ENCODE measurements at regions not wholly inside any gene's neighbourhood (a gene's known extent, or its start where the extent isn't known, plus 50 kb on each side); places are given as distances from the start of the nearest gene placed in this dataset.

DNA sequence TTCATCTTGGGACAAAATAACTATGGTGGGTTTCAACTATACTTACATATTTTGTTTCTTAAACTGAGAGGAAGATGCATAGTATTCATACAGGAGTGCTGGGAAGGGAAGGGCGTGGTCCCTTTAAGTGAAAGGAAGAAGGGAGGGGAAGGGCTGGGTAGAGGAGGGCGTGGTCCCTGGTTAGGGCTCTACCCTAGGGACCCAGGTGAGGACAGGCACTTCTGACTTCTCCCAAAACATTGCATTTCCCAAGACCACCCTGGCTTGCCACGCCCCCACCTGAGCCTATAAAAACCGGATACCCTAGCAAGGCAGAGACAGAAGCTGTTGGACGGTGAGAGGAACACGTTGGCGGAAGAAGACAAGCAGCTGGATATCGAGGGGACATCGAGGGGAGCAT is 157.6 kb upstream of the PLXNA4 start:
- no peak for DNase-seq

DNA sequence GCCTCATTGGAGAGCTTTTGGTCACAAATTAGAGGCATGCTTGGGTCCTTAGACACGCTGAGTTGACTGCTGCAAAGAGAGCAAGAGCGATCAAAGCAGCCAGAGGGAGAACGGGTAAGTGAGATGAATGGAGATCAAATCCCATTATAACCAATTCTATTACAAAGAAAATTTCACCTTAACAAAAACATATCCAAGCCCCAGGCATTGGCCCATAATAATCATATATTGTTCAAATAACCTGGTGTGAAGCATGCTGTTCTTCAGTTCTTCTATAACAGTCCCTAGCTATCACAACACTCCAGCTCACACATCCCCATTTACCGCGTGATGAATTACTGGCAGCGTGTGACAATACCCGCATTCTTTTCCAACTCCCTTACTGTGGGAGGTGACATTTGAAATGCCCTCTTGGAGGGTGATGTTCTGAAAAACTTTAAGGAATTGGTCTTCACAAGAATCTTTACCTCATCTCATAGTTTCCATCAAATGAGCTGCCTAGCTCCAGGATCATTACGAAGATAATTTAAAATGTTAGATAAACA is 156.1 kb upstream of the PLXNA4 start:
- DNase-seq = peak; percentile 15 to 36

DNA sequence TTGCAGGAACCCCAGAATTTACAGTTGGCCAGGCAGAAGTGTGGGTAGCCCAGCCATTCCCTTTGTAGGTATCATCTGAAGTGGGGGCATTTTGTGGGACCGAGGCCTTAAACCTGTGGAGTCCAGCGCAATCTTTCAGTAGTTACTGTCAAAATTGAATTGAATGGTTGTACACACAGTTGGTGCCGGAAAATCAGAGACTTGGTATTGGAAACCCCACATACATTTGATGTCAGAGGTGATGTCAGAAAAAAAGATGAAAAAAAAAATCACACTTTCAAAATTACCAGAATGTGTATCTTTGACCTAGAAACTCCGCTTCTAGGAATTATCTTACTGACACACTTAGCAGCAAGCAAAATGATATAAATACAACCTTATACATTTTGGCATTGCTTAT is 153.8 kb upstream of the PLXNA4 start:
- no peak for DNase-seq

DNA sequence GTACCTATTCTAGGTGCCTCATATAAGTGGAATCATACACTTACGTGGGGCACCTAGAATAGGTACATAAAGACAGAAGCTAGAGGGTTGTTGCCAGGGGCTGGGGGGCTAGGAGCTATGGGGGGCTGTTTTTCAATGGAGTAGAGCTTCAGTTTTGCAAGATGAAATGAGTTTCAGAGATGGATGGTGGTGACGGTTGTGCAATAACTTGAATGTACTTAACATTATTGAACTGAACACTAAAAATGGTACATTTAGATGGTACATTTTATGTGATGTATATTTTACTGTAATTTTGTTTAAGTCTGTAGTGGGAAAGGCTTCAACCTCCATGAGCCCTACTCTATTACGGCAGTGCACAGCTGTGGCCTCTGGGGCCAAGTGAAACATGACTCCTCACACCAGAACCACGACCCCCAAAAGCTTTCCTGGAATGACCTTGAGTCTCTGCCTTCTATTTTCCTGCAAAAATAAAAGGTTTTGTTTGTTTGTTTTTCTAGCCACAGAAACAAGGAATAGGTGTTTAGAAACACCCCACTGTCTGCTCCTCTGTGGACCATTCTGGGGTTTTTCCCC is 147.3 kb upstream of the PLXNA4 start:
- no peak for DNase-seq

DNA sequence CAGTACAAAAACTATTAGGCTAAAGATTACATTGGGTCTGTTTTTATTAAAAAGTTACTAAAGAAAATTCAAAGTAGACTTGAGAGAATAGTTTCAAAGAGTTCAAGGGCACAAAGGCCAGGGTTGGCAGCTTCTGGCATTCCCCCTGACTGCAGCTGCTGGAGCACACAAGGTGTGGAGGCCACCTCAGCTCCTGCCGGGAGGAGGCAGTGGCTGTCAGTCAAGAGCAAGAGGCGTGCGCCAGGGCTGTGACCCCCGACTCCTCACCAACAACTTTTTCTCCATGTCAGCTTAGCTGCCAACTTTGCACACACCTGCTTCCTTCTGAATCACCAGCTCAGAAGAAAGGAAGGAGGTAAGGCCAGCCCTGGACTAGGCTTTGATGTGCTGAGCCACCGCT is 144.6 kb upstream of the PLXNA4 start:
- no peak for DNase-seq

DNA sequence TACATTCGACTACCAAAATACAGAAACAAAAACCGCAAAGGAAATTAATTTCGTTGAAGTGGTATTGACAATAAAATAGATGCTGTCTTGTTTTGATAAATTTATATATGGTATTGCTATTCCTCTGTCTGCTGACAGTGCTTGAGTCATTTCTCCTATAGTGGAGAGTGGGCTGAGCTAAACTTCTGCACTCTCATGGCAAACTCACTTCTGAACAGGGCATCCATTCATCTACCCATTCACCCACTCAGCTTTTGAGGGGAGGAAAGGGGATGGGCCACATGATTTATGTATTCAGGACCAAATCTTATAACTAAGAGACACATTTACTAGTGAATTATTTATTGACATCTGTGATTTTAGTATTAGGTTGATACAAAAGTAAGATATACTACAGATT is 137.6 kb upstream of the PLXNA4 start:
- no peak for DNase-seq

DNA sequence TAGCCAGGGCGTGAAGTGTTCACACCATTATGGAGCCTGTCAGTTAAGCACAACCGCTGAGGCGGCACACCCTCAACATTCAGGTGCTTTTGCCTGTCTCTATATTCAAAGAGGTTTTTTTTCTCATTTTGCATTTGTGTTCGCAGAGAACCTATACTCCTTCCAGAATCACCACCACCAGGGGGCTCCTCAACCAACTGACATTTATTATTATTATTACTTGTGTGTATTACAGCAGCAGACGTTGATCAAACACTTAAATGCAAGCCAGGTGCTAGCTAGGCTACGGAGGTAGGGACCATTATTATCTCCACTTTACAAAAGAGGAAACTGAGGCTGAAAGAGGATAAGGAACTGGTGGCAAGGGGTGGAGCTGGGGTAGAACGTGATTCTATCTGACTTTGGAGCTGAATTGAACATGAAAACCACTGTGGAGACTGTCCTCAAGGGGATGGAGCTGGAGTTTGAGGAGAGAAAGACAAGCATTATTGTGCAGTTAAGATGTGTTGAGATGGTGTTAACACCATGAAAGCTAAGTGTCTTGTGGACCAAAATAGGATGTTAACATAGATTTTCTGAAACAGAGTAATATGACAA is 133.8 kb upstream of the PLXNA4 start:
- DNase-seq = no peak

DNA sequence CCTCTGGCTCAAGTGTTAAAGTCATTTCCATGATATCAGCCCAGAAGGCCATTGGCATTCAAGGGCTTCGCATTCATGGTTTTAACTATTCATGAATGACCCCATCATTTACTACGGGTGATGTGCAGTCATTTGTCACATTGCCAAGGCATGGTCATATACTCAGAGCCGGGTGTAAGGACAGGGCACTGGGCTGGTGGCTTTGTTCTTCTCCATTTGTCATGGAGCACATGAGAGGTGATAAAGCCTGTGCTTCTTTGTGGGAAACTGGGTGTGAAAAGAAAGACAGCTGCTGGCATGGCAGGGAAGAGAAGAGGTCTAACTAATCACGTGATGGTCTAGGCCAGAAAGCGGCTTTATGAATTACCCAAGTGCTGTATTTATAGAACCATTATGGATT is 132.2 kb upstream of the PLXNA4 start:
- no peak for DNase-seq

DNA sequence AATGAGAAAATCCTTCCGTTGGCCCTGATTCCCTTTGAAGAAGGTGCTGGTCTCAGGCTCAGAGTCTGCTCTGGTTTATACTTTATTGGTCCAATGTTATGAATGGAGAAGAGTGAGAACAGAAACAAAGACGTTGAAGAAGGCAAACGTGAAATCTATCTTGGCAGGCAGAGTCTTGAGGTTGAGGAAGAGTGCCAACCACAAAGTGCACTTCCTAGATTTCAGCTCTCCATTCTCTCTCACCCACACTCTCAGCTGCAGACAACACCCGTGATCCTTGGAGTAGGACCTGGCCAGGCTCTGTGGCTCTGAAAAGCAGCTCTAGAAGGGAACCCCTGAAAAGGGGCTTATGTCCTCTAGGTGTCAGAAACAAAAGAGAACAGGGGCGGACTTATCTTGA is 128.9 kb upstream of the PLXNA4 start:
- no peak for DNase-seq

DNA sequence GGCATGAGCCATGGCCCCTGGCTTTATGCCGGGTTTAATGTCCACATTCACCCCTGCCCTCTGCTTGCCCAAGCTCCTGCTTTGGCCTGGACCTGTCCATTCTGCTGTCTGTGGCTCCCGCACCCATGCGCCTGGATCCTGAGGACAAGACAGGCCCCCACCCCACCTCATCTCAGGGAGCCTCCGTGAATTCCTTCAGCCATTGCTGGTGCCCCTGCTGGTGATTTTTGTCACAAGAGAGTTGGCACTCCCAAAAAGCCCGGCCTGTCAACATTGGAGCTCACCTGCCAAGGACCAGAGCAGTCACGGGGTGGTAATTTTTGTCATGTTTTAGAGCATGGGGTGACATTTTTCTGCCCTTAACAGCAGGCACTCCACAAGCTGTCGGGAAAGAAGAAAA is 127.5 kb upstream of the PLXNA4 start:
- no peak for DNase-seq

DNA sequence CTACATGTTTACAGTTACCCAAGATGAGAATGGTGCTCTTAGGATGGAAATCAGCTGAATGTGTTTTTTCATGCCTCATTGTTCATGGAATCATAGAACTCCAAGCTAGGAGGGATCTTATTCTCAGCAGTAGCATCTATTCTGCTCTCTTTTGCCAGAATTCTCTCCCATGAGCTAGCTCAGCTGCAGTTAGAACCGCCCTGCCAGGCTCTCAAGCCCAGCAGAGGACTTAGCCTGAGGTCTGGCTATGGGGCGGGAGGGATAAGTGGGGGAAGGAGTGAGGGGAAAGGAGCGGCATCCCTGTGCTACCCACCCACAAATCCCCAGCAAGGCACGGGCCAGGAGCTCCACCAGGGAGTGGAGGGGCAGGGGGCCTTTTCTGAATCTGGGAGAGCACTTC is 120.7 kb upstream of the PLXNA4 start:
- peak in 1 of 2 experiments; percentile 69 for DNase-seq

DNA sequence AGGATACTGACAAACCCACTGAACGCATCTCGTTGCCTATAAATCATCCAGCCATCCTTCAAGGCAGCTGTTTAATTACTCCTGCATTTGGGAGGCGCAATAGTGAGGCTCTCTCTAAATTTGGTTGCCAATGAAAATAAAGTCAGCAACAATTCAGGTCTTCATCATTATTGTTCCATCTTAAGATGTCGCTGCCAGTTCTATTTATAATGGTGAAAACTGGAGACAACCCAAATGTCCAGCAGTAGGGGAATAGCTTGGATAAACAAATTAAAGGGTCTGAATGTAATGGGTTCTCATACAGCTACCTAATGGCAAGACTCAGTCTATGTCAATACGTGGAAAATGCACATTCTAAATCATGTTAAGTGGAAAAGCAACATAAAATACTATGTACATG is 120.1 kb upstream of the PLXNA4 start:
- peak; percentile 49 to 89 for DNase-seq

DNA sequence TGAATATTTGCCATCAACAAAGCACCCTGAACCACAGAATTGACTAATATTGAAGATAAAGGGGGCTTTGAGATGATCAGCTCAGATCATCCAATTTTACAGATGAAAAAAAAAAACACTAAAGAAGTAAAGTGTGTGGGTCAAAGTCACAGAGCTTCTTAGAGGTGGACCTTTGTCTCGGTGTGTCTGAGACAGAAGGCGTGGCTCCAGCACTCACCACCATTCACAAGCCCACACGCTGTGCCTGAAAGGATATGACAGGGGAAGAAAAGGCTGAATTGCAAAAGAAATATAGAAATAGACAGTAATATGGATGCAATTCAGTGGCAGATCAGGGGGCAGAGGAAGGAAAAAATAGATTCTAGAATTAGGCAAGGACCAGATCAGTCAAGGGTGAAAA is 114.9 kb upstream of the PLXNA4 start:
- DNase-seq = no peak

DNA sequence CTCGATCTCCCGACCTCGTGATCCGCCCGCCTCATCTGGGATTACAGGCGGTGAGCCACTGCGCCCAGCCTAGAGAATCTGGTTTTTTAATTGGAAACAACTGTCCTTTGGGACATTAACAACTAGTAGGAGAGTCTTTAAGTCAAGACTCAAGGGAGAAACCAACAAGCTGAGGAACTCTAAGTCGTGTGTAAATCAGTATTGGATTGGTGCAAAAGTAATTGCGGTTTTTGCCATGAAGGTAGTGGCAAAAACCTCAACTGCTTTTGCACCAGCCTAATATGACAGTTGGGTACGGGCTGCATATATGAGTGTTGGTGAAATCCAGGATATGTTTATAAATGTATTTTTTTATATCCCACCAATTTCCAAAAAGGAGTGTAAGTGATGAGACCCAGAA is 113.9 kb upstream of the PLXNA4 start:
- DNase-seq = no peak

DNA sequence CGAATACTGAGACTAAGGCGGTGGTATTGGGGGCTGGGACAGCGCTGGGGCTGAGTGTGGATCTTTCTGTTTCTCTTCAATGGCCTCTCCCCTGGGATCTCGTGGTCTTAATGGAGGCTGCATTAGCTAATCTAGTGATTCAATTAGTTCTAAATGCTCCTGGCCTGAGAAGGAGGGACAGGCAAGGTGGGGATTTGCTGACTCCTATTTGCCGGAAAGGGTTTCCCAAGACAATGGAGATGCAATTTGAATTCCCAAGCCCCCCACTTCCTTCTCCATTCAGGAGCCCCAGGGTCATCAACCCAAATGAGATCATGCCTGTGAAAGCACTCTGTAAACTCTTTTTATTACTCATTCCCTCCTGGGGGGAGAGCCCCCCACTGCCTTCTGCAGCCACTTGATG is 111.7 kb upstream of the PLXNA4 start:
- DNase-seq = no peak

DNA sequence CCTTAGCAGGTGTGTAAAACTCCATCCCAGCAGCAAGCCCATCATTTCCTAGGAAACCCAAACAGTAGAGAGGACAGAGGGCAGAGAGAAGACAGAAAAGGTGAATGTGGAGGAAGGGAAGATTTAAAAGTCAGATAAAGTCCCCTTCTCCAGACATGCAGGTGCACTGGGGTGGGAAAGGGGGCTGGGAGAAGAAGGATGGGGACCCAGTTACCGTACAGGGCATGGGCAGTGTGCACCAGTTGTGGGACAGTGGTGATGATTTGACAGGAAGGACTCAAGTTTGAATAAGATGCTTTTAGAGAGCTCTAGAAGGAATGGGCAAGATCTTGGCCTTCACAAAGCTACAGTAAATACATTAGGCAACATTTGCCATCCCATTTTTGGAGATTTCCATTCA is 110.7 kb upstream of the PLXNA4 start:
- DNase-seq = no peak

DNA sequence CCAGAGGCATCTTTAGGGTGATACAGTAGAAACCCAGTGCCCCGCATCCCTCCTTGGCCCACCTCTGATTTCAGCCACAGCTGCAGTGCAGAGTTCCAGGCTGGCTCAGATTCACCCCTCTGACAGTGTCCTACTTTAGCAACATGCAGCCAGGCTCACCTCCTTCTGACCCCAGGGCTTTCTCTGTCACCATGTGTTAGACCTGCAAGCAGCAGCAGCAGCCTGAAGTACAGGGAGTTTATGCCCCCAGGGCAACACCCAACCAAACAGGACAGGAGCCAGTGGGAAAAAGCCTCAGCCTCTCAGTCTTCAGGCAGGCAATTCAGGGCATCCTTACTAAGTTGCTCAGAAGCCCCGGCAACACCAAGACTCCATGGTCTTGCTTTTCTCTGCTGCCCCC is 109.0 kb upstream of the PLXNA4 start:
- no peak for DNase-seq

DNA sequence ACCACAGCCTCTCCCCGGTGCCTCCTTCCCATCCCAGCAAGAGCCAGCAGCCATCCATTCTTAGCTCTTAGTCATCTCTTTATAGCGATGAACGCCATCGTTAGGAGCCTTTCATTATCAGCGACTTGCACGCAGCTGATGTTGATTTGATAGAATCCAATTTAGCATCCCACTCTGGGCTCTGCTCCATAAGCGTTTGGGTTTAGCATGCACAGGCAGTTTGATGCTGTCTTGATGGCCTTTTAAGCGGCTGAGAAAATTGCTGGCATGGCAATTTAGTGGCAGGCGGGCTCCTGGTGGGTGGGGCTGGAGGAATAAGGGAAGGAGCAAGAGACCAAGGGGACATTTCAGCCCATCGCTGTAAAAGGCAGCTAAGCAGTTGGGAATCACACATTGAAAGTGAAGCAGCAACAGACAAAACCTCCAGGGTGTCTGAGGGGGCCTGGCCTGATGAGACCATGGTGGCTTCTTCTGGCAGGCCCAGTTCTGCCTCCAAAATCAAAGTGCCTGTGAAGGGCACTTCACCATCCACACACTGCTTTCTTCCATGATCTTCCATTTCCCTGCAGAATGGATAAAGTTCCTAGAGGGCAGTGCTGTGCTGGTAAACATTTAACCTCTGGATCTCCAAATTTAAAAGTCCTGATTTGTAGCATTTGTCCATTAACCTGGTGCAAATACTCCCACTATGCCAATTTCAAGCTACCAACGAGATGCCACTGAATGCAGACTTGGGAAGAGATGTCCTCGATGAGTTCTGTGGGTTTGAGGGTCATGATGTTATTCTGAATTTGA is 107.8 kb upstream of the PLXNA4 start:
- no peak for DNase-seq

DNA sequence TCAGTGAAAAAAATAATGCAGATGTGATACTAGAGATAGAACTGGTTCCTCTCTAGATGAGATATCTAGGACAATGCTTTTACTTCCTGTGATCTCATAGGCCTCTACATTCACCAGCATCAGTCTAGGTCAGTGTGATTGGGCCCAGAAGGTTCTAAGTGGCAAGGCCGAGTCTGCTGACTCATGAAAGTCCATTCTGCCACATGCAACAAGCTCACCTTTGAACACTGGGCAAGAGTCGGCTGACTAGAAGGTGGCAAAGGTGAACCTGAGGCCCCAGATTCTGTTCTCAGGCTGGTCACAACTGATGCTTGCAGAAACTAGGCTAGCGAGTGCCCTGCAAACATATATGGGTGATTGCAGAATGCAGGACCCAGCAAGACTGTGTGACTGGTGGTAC is 105.7 kb upstream of the PLXNA4 start:
- no peak for DNase-seq

DNA sequence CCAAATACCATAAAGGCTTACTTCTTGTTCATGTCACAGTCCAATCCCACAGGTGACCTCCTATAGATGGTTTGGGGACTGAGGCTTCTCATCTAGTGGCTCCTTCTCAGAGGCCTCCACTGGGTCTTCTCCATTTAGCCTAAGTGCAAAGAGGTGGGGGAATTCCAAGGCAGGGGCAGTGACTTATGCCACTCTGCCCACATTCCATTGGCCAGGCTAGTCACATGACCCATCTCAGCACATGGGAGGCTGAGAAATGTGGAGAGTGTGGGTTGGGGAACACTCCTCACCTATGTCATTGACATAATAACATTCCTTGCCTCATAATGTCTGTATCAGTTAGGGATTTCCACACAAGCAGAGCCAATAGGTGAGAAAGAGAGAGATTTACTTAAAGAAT is 104.3 kb upstream of the PLXNA4 start:
- no peak for DNase-seq

DNA sequence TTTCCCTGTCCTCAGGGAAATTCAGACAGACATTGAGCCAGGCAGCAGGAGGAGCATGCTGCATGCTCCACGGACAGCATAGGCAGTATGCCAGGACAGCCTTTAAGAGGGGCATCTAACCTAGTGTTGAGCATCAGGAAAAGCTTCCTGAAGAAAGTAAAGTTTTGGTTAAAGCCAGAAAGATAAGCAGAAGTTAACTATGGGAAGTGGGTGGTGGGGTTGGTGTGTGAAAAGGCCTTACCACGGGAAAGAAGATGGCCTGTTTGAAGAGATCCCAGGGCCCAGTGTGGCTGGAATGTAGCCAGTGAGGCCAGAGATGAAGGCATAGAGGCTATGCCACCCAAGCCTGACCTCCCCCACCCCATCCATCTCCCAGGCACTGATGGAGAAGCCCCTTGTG is 102.4 kb upstream of the PLXNA4 start:
- DNase-seq = no peak

DNA sequence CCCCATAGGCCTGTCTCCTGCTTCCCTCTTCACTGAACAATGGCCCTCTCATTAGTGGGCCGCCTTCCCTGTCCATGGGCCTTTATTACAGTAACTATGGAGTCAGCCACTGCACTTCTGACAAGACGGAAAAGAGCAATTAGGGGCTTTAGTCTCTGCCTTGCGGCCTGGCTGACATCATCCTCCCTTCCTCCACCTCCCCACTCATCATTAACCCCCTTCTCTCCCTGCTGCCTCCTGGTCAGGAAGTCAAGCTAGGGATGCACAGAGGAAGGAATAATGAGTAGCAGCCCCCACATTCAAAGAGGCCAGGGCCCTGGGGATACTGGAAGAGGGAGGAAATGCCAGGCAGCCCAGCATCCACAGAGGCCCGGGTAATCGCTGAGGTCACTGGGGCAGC is 101.6 kb upstream of the PLXNA4 start:
- no peak for DNase-seq

DNA sequence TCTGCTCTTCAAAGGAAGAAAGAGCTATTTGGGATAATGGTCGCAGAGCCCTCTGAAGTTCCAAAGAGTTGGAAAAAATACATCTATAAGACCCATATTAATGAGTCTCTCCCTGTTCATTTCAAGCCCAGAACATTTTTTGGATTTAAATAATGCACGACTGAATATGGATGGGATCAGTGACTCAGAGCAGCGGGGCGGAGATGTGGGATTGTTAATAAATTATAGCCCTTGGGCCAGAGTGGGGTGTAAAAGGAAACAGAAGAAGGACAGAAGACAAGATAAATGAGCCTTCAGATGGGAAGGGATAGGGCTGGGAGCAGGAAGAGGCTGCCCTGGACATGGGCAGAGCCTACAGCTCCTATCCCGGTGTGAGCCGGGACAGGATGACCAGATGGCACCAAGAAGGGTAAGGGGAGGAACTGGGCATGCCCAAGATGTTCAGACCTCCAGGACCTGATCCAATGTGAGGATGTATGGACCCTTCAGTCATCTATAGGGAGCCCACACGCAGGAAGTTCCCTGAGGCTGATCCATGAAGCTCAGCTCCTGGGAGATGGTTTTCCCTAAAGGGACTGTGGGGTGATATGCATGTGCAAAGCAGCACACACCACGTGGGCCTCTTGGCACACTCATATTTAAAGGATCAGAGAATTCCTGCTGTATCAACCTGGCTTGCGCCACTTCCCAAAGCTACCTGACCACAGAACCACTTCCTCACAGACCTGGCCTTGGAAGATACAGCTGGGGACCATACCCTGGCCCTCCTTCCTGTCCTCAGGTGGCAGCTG is 96.1 kb upstream of the PLXNA4 start:
- no peak for DNase-seq

DNA sequence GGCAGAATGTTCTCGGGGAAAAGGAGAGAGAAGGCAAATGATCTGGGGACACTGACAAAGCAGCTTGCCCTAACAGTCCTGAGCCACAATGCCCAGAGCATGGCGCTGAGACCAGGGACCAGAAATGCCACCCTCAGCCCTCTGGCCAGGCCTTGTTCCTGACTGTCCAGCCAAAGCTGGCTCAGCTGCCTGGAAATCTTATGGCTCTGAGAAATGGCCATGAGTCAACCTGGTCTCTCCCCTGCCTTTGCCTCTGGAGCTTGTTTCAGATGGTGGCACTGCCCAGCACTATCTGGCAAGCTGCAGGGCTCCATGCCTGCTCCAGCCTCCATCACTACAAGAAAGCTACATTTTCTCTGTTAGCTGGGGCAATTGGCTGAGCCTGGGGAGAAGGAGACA is 90.5 kb upstream of the PLXNA4 start:
- no peak for DNase-seq
